ENCODE measurements at regions not wholly inside any gene's neighbourhood (a gene's known extent, or its start where the extent isn't known, plus 50 kb on each side); places are given as distances from the start of the nearest gene placed in this dataset.

GRCh38 chr1:216908126-216908525, 184.9 kb upstream of the ESRRG start:
- DNase-seq = no peak

GRCh38 chr1:216907100-216907499, 183.9 kb upstream of the ESRRG start:
- DNase-seq = no peak

- no peak for DNase-seq
These were observed 182.6 kb upstream of the ESRRG start for GRCh38 chr1:216905781-216906180.

- no peak for DNase-seq
These were observed 181.9 kb upstream of the ESRRG start for GRCh38 chr1:216905137-216905536.

GRCh38 chr1:216904471-216904870, 181.2 kb upstream of the ESRRG start:
- no peak for DNase-seq

GRCh38 chr1:216903382-216903740, 180.1 kb upstream of the ESRRG start:
- no peak for DNase-seq

GRCh38 chr1:216902669-216903381, 179.6 kb upstream of the ESRRG start:
- no peak for DNase-seq

GRCh38 chr1:216900116-216900620, 176.9 kb upstream of the ESRRG start:
- DNase-seq = no peak

- no peak for DNase-seq
These were observed 175.6 kb upstream of the ESRRG start for GRCh38 chr1:216898801-216899200.

GRCh38 chr1:216896146-216896545, 172.9 kb upstream of the ESRRG start:
- DNase-seq = no peak

- DNase-seq = no peak
These were observed 171.3 kb upstream of the ESRRG start for GRCh38 chr1:216894494-216894893.

- no peak for DNase-seq
These were observed 169.4 kb upstream of the ESRRG start for GRCh38 chr1:216892581-216893160.

GRCh38 chr1:216890871-216891270, 167.6 kb upstream of the ESRRG start:
- DNase-seq = no peak

GRCh38 chr1:216888731-216889130, 165.5 kb upstream of the ESRRG start:
- DNase-seq = no peak

- DNase-seq = no peak
These were observed 163.8 kb upstream of the ESRRG start for GRCh38 chr1:216887032-216887431.

GRCh38 chr1:216884614-216885229, 161.5 kb upstream of the ESRRG start:
- no peak for DNase-seq

GRCh38 chr1:216883518-216883917, 160.3 kb upstream of the ESRRG start:
- DNase-seq = no peak

- no peak for DNase-seq
These were observed 158.5 kb upstream of the ESRRG start for GRCh38 chr1:216881695-216882094.

- DNase-seq = no peak
These were observed 143.5 kb upstream of the ESRRG start for GRCh38 chr1:216866714-216867113.

GRCh38 chr1:216855810-216856209, 132.6 kb upstream of the ESRRG start:
- DNase-seq = no peak

- no peak for DNase-seq
These were observed 131.7 kb upstream of the ESRRG start for GRCh38 chr1:216854836-216855484.

- no peak for DNase-seq
These were observed 127.8 kb upstream of the ESRRG start for GRCh38 chr1:216851073-216851472.

GRCh38 chr1:216849146-216849545, 125.9 kb upstream of the ESRRG start:
- DNase-seq = no peak
